Sigmoid colon (tissue), 4 donors: ENCODE measurements at regions not wholly inside any gene's neighbourhood (a gene's known extent, or its start where the extent isn't known, plus 50 kb on each side); places are given as distances from the start of the nearest gene placed in this dataset.

Source experiments
- EP300 ChIP-seq, 4 donors: sonication (generic); formaldehyde crosslinking; IDR thresholded peaks; one replicate each; pipeline ENCODE4 v1.6.1; 2017; ENCODE audit warnings: antibody characterized with exemption in 4 of 4
- POLR2A ChIP-seq, 2 donors: fragments of 450-650 bp; IDR thresholded peaks; one replicate each; pipeline ENCODE4 v1.6.1; 2016; ENCODE audit warnings: antibody characterized with exemption in 2 of 2, mild to moderate bottlenecking in 2 of 2, moderate library complexity in 2 of 2
- POLR2AphosphoS5 ChIP-seq, 4 donors: sonication (generic); formaldehyde crosslinking; IDR thresholded peaks; one replicate each; pipeline ENCODE4 v1.6.1; 2017; ENCODE audit warnings: antibody characterized with exemption in 4 of 4
- TF ChIP-seq, protein P1 (sequence below), 4 experiments: fragments of 450-650 bp in 3 of 4; fragments of 200-600 bp in 1 of 4; IDR thresholded peaks; one replicate each; pipeline ENCODE4 v1.5.1; 2016 to 2019; ENCODE audit warnings: antibody characterized with exemption in 4 of 4, mild to moderate bottlenecking in 3 of 4, moderate library complexity in 2 of 4

DNA sequence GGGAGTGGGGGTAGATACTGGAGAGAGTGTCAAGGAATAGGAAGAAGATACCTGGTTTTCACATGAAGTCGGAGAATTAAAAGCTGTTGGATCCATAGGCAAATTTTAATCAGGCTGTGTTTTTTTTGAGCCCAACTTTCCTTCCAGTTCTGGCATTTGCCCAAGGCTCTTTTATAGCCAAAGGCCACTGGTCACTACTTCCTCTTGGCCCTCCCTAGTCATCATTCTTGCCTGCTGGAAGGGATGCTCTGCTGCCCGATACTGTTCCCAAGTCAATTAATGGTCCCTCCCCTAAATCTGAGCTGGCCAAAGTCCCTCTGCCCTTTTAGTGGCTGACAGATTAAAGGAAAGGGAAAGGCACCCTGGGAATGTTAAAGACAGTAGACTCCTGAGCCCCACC, 102.8 kb upstream of the ZNF648 start:
- TF ChIP-seq, protein P1, sequence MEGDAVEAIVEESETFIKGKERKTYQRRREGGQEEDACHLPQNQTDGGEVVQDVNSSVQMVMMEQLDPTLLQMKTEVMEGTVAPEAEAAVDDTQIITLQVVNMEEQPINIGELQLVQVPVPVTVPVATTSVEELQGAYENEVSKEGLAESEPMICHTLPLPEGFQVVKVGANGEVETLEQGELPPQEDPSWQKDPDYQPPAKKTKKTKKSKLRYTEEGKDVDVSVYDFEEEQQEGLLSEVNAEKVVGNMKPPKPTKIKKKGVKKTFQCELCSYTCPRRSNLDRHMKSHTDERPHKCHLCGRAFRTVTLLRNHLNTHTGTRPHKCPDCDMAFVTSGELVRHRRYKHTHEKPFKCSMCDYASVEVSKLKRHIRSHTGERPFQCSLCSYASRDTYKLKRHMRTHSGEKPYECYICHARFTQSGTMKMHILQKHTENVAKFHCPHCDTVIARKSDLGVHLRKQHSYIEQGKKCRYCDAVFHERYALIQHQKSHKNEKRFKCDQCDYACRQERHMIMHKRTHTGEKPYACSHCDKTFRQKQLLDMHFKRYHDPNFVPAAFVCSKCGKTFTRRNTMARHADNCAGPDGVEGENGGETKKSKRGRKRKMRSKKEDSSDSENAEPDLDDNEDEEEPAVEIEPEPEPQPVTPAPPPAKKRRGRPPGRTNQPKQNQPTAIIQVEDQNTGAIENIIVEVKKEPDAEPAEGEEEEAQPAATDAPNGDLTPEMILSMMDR (IDR thresholded peaks at IDR 0.05), result no peak
- TF ChIP-seq POLR2A (IDR thresholded peaks at IDR 0.05), result no peak
- no peak for TF ChIP-seq POLR2AphosphoS5 (IDR thresholded peaks at IDR 0.05)
- TF ChIP-seq EP300 (IDR thresholded peaks at IDR 0.05), result no peak
